H1 (cell line): ENCODE measurements at regions not wholly inside any gene's neighbourhood (a gene's known extent, or its start where the extent isn't known, plus 50 kb on each side); places are given as distances from the start of the nearest gene placed in this dataset.

ENCODE experiments used
- CTCF ChIA-PET: fragments of 300-600 bp; sonication (Branson Sonifier 250); formaldehyde crosslinking; loops from one replicate; lab custom pipeline; 2021; ENCODE audit not compliant: partially characterized antibody; lab: Charles Lee
- POLR2A ChIA-PET: fragments of 300-600 bp; sonication (Branson Sonifier 250); formaldehyde crosslinking; loops from one replicate; lab custom pipeline; 2021; ENCODE audit warnings: inconsistent platforms; ENCODE audit not compliant: partially characterized antibody; lab: Charles Lee
- DNase-seq, 2 experiments: peaks; one replicate each; pipeline versions ENCODE4 v3.0.0 to v3.0.0-alpha.2; 2010 to 2022; ENCODE audit warnings: low spot score in 2 of 2, low read depth in 1 of 2, mixed read lengths in 1 of 2
- FAIRE-seq: peaks from 2 replicates; lab custom pipeline; 2011; peaks lifted over from hg19 to GRCh38; lab: Jason Lieb, UNC
- H2AFZ ChIP-seq: 2 replicates; pipeline ENCODE4 v1.8.1; 2012; ENCODE audit warnings: low read length, inconsistent platforms
- H2AK5ac ChIP-seq: 2 replicates; pipeline ENCODE4 v1.6.1; 2013; ENCODE audit warnings: low read depth, low read length
- H2BK120ac ChIP-seq: replicated peaks from 2 replicates; pipeline ENCODE3; 2013; ENCODE audit warnings: low read depth, low read length, inconsistent platforms
- H2BK12ac ChIP-seq: 2 replicates; pipeline ENCODE4 v1.6.1; 2013; ENCODE audit warnings: low read depth, low read length
- H2BK15ac ChIP-seq: 2 replicates; pipeline ENCODE4 v1.6.1; 2013; ENCODE audit warnings: low read length
- H2BK20ac ChIP-seq: 2 replicates; pipeline ENCODE4 v1.6.1; 2013; ENCODE audit warnings: low read length
- H2BK5ac ChIP-seq: 2 replicates; pipeline ENCODE4 v1.6.1; 2013; ENCODE audit warnings: low read depth, low read length
- H3K14ac ChIP-seq: 2 replicates; pipeline ENCODE4 v1.6.1; 2013; ENCODE audit warnings: inconsistent platforms; ENCODE audit not compliant: insufficient read length
- H3K18ac ChIP-seq: 2 replicates; pipeline ENCODE4 v1.6.1; 2013; ENCODE audit warnings: low read length; ENCODE audit errors: extremely low read depth
- H3K23ac ChIP-seq: 2 replicates; pipeline ENCODE4 v1.6.1; 2013; ENCODE audit warnings: inconsistent platforms; ENCODE audit not compliant: insufficient read length
- H3K23me2 ChIP-seq: 2 replicates; pipeline ENCODE4 v1.6.1; 2013; ENCODE audit warnings: low read depth, low read length
- H3K27ac ChIP-seq: 2 replicates; pipeline ENCODE4 v1.6.1; 2011; ENCODE audit warnings: low read depth, low read length, inconsistent platforms
- H3K27me3 ChIP-seq, 4 experiments: replicated peaks in 1 of 4; 1 replicate in 1 of 4; 2 replicates in 3 of 4; pipeline versions ENCODE4 v1.6.1 to v1.8.1; 2011 to 2013; ENCODE audit warnings: low read length in 3 of 4, mild to moderate bottlenecking in 3 of 4, inconsistent platforms in 2 of 4, mixed read lengths in 2 of 4, moderate library complexity in 1 of 4; ENCODE audit not compliant: control insufficient read depth in 3 of 4, insufficient read depth in 3 of 4; ENCODE audit errors: extremely low read depth in 1 of 4
- H3K36me3 ChIP-seq, 4 experiments: 2 replicates each; pipeline versions ENCODE4 v1.6.1 to v1.8.1; 2011 to 2013; ENCODE audit warnings: mild to moderate bottlenecking in 4 of 4, low read length in 3 of 4, moderate library complexity in 2 of 4, control low read depth in 1 of 4, inconsistent platforms in 1 of 4; ENCODE audit not compliant: insufficient read depth in 4 of 4, control insufficient read depth in 2 of 4
- H3K4ac ChIP-seq: replicated peaks from 2 replicates; pipeline ENCODE3; 2013; ENCODE audit warnings: low read length, low read depth, mixed read lengths, inconsistent platforms; ENCODE audit not compliant: insufficient read length
- H3K4me1 ChIP-seq, 4 experiments: replicated peaks in 1 of 4; 1 replicate in 1 of 4; 2 replicates in 3 of 4; pipeline versions ENCODE4 v1.6.1 to v1.8.1; 2011 to 2013; ENCODE audit warnings: low read length in 3 of 4, inconsistent platforms in 2 of 4, mixed read lengths in 1 of 4; ENCODE audit not compliant: insufficient read depth in 4 of 4, control insufficient read depth in 3 of 4
- H3K4me2 ChIP-seq, 2 experiments: 2 replicates each; pipeline versions ENCODE4 v1.6.1 to v1.8.1; 2011 to 2013; ENCODE audit warnings: low read depth in 2 of 2, low read length in 2 of 2, control low read depth in 1 of 2, inconsistent platforms in 1 of 2, mild to moderate bottlenecking in 1 of 2; ENCODE audit not compliant: insufficient read depth in 1 of 2
- H3K4me3 ChIP-seq, 4 experiments: fragments of 200-600, 300-600 bp in 1 of 4; sonication (generic), shearing (Covaris generic), sonication (Bioruptor Twin) in 1 of 4; 2 replicates each; pipeline versions ENCODE4 v1.5.1 to v1.8.1; 2011 to 2016; ENCODE audit warnings: low read length in 4 of 4, low read depth in 3 of 4, control low read depth in 2 of 4, inconsistent platforms in 2 of 4, mild to moderate bottlenecking in 2 of 4, mixed read lengths in 1 of 4, moderate library complexity in 1 of 4; ENCODE audit not compliant: insufficient read depth in 2 of 4; ENCODE audit errors: extremely low read depth in 1 of 4
- H3K56ac ChIP-seq: replicated peaks from 2 replicates; pipeline ENCODE3; 2013; ENCODE audit warnings: low read depth, mild to moderate bottlenecking, mixed read lengths, low read length, inconsistent platforms; ENCODE audit not compliant: insufficient read length
- H3K79me1 ChIP-seq: 2 replicates; pipeline ENCODE4 v1.6.1; 2013; ENCODE audit warnings: low read depth, low read length, control low read depth
- H3K79me2 ChIP-seq, 2 experiments: 2 replicates each; pipeline versions ENCODE4 v1.6.1 to v1.8.1; 2012 to 2013; ENCODE audit warnings: low read length in 2 of 2, mild to moderate bottlenecking in 2 of 2, inconsistent platforms in 1 of 2; ENCODE audit not compliant: insufficient read depth in 2 of 2, control insufficient read depth in 1 of 2
- H3K9ac ChIP-seq, 4 experiments: replicated peaks in 1 of 4; 1 replicate in 1 of 4; 2 replicates in 3 of 4; pipeline versions ENCODE4 v1.6.1 to v1.8.1; 2011 to 2013; ENCODE audit warnings: low read depth in 3 of 4, low read length in 3 of 4, control low read depth in 2 of 4, mild to moderate bottlenecking in 2 of 4, moderate library complexity in 2 of 4, inconsistent platforms in 1 of 4; ENCODE audit errors: extremely low read depth in 1 of 4
- H3K9me3 ChIP-seq, 2 experiments: 2 replicates each; pipeline versions ENCODE4 v1.6.1 to v1.8.1; 2012 to 2013; ENCODE audit warnings: mild to moderate bottlenecking in 2 of 2, moderate library complexity in 2 of 2, control low read depth in 1 of 2, inconsistent platforms in 1 of 2, low read depth in 1 of 2, low read length in 1 of 2, mixed read lengths in 1 of 2; ENCODE audit not compliant: insufficient read depth in 2 of 2
- H4K20me1 ChIP-seq, 2 experiments: replicated peaks in 1 of 2; 2 replicates each; pipeline versions ENCODE3 to v1.8.1; 2011 to 2013; ENCODE audit warnings: inconsistent platforms in 2 of 2, low read length in 2 of 2, mild to moderate bottlenecking in 1 of 2; ENCODE audit not compliant: insufficient read depth in 2 of 2, control insufficient read depth in 1 of 2
- H4K5ac ChIP-seq: 2 replicates; pipeline ENCODE4 v1.6.1; 2013; ENCODE audit warnings: low read length, low read depth, mixed read lengths, inconsistent platforms; ENCODE audit not compliant: insufficient read length
- H4K8ac ChIP-seq: 2 replicates; pipeline ENCODE4 v1.8.0; 2013; ENCODE audit warnings: mild to moderate bottlenecking, moderate library complexity, low read length, inconsistent platforms; ENCODE audit not compliant: insufficient read depth; ENCODE audit errors: extremely low read depth
- H4K91ac ChIP-seq: replicated peaks from 2 replicates; pipeline ENCODE3; 2013; ENCODE audit warnings: low read length, mixed read lengths, inconsistent platforms; ENCODE audit not compliant: insufficient read length
- JUN ChIP-seq: IDR thresholded peaks from 2 replicates; pipeline ENCODE4 v1.6.1; 2011; ENCODE audit warnings: low read depth, mild to moderate bottlenecking, improper control_type of control experiment, low read length
- KDM1A ChIP-seq: fragments of 200-600, 300-600 bp; sonication (generic); IDR thresholded peaks from 2 replicates; pipeline ENCODE4 v1.7.1; 2016; ENCODE audit warnings: mild to moderate bottlenecking, low read length, borderline replicate concordance
- SIN3A ChIP-seq, 2 experiments: IDR thresholded peaks in 1 of 2; conservative IDR thresholded peaks in 1 of 2; 2 replicates each; pipeline ENCODE4 v1.6.1; 2011 to 2012; ENCODE audit warnings: low read length in 2 of 2, improper control_type of control experiment in 1 of 2, low read depth in 1 of 2, mild to moderate bottlenecking in 1 of 2
- SRF ChIP-seq: IDR thresholded peaks from 2 replicates; pipeline ENCODE4 v1.6.1; 2011; ENCODE audit warnings: mild to moderate bottlenecking, low read depth, low read length, moderate library complexity
- TAF1 ChIP-seq: IDR thresholded peaks from 2 replicates; pipeline ENCODE4 v1.6.1; 2011; ENCODE audit warnings: mild to moderate bottlenecking, low read depth, low read length
- ZNF274 ChIP-seq: IDR thresholded peaks from 2 replicates; pipeline ENCODE4 v1.7.0; 2012; ENCODE audit warnings: low read length, borderline replicate concordance; ENCODE audit errors: extremely low read depth
- WGBS, 2 experiments: shearing (Covaris generic) in 1 of 2; methylation state at CpG; one replicate each; pipeline versions ENCODE4 v1.1.6 to v1.1.7; 2013 to 2015; ENCODE audit warnings: low lambda C conversion rate in 2 of 2, mixed read lengths in 2 of 2, inconsistent platforms in 1 of 2, low coverage in 1 of 2, missing lambda C conversion rate in 1 of 2; ENCODE audit not compliant: insufficient replicate concordance in 2 of 2, insufficient coverage in 1 of 2, insufficient read length in 1 of 2; ENCODE audit errors: extremely low coverage in 1 of 2, missing lambda C conversion rate in 1 of 2; 5-methylcytosine and 5-hydroxymethylcytosine counted together
- TF ChIP-seq, protein P1 (sequence below): IDR thresholded peaks from 2 replicates; pipeline ENCODE4 v1.6.1; 2011; ENCODE audit warnings: low read depth, mild to moderate bottlenecking, low read length; ENCODE audit not compliant: insufficient read depth

DNA sequence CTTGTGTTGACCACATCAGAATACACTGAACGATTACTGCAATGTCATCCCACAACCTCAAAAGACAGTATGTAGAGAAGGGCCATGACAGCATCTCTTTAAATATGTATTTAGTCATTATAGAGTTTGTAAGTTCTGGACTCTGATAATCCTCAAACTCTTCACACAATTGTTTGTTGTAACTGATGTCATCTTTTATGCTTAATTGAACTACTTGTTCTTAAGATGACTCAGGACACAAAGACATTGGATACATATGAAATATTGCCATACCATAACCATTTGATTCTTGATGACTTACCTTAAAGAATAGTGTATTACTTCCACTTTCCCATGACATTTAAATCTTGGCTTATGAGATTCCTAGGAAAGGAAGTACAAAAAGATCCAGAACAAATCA lies 347.6 kb downstream of the KLF5 start:
- H3K79me1 ChIP-seq = no peaks in the 10 kb centered on the region
- no peaks in the 10 kb centered on the region for H3K9me3 ChIP-seq
- H4K20me1 ChIP-seq = no peaks in the 10 kb centered on the region
- H2BK20ac ChIP-seq = no peak overlapping the region
- FAIRE-seq (no peak), DNase-seq (no peak)
- H3K4me3 ChIP-seq = no peak overlapping the region
- H3K9ac ChIP-seq = no peak overlapping the region
- no peak overlapping the region for H3K27ac ChIP-seq
- H3K4me2 ChIP-seq = no peak overlapping the region
- no peak overlapping the region for H2BK5ac ChIP-seq
- no peak overlapping the region for H4K8ac ChIP-seq
- no peak overlapping the region for H2AK5ac ChIP-seq
- H4K5ac ChIP-seq = no peak overlapping the region
- H2BK12ac ChIP-seq = no peak overlapping the region
- CTCF ChIA-PET = interaction anchor here (1.2 kb wide), 1 partner anchor 39 kb away, joined by 5 read pairs; no protein-coding TSS in a partner anchor
- H2AFZ ChIP-seq = no peak overlapping the region
- no peak overlapping the region for H3K18ac ChIP-seq
- no peaks in the 10 kb centered on the region for H3K23me2 ChIP-seq
- no peak overlapping the region for H4K91ac ChIP-seq
- no peak overlapping the region for H3K23ac ChIP-seq
- H2BK120ac ChIP-seq = no peak overlapping the region
- H3K36me3 ChIP-seq = no peaks in the 10 kb centered on the region
- WGBS, 2 experiments = 86% methylated on average over 1 of the region's 1 CpG; no CpG with 5 or more reads in 1 of the 2 experiments
- H2BK15ac ChIP-seq = no peak overlapping the region
- H3K27me3 ChIP-seq = no peaks in the 10 kb centered on the region
- H3K4me1 ChIP-seq = no peaks in the 10 kb centered on the region
- TF ChIP-seq, protein P1, sequence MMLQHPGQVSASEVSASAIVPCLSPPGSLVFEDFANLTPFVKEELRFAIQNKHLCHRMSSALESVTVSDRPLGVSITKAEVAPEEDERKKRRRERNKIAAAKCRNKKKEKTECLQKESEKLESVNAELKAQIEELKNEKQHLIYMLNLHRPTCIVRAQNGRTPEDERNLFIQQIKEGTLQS = no peak
- TF ChIP-seq SRF (no peak), ZNF274 (no peak), KDM1A (no peak), SIN3A (conservative IDR thresholded peaks at IDR 0.05 in 1 of 2, IDR thresholded peaks at IDR 0.05 in 1 of 2; ENCODE audit: low read depth in 1 of 2, low read length in 2 of 2) (no peak), JUN (no peak), TAF1 (no peak)
- POLR2A ChIA-PET = no interaction called here
- no peaks in the 10 kb centered on the region for H3K79me2 ChIP-seq
- H3K4ac ChIP-seq = no peak overlapping the region
- H3K14ac ChIP-seq = no peak overlapping the region
- no peak overlapping the region for H3K56ac ChIP-seq
